Activated naive CD8-positive, alpha-beta T cell (primary cell): ENCODE measurements at regions not wholly inside any gene's neighbourhood (a gene's known extent, or its start where the extent isn't known, plus 50 kb on each side); places are given as distances from the start of the nearest gene placed in this dataset.

Source experiments
- H3K27ac Mint-ChIP-seq: one replicate; pipeline ENCODE4 v1.8.0; 2021; ENCODE audit warnings: mixed read lengths
- H3K27me3 Mint-ChIP-seq: one replicate; pipeline ENCODE4 v1.8.0; 2021; ENCODE audit warnings: mixed read lengths
- H3K36me3 Mint-ChIP-seq: one replicate; pipeline ENCODE4 v1.8.0; 2021; ENCODE audit warnings: mixed read lengths
- H3K4me1 Mint-ChIP-seq: one replicate; pipeline ENCODE4 v1.8.0; 2021; ENCODE audit warnings: low read depth, mixed read lengths
- H3K4me3 Mint-ChIP-seq: one replicate; pipeline ENCODE4 v1.8.0; 2021; ENCODE audit warnings: mild to moderate bottlenecking, mixed read lengths
- H3K9me3 Mint-ChIP-seq: one replicate; pipeline ENCODE4 v1.8.0; 2021; ENCODE audit warnings: low read depth, mixed read lengths

DNA sequence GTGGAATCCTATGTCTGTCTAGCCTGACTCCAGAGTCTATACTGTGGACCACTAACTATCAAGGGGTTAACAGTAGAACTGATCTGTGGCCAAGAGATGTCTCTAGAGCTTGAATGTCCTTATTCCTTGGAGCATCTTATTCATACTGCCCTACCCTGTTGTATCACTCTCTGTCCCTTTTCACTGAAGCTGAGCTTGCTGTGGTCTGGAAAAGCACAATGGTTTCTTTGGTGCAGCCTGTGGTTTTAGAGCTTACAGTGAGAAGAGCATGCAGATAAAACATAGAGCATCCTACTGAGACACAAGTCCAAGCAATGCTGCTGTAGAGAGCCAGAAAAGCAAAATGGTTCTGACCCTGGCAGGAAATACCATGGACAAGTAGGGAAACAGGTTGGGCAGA is 367.0 kb upstream of the ATP2B1 start:
- H3K4me3 Mint-ChIP-seq, result no peak overlapping the region
- no peaks in the 10 kb centered on the region for H3K36me3 Mint-ChIP-seq
- no peaks in the 10 kb centered on the region for H3K9me3 Mint-ChIP-seq
- peaks cover 32% of the 10 kb centered on the region for H3K4me1 Mint-ChIP-seq
- no peak overlapping the region for H3K27ac Mint-ChIP-seq
- H3K27me3 Mint-ChIP-seq, result peaks cover 8% of the 10 kb centered on the region

DNA sequence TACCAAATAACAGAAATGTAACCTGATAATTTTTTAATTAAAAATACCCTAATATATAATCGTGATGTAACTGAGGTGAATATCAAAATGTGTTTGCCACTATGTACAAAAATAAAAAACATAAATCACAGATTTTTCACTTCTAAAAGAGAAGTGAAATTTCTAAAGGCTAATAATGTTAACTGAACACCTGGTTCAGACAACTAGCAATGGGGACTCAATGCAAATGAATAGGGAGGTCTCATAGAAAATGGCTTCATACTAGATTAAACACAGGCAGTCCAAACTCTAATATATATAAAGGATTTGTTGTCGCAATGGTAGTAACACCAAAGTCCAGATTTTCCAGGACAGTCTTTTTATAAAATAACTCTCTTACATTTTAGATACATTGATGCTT is 365.4 kb upstream of the ATP2B1 start:
- Mint-ChIP-seq H3K4me1 (peaks cover 32% of the 10 kb centered on the region), H3K27me3 (peaks cover 12% of the 10 kb centered on the region), H3K9me3 (no peaks in the 10 kb centered on the region), H3K27ac (no peak overlapping the region), H3K36me3 (peaks cover 3% of the 10 kb centered on the region), H3K4me3 (no peak overlapping the region)

DNA sequence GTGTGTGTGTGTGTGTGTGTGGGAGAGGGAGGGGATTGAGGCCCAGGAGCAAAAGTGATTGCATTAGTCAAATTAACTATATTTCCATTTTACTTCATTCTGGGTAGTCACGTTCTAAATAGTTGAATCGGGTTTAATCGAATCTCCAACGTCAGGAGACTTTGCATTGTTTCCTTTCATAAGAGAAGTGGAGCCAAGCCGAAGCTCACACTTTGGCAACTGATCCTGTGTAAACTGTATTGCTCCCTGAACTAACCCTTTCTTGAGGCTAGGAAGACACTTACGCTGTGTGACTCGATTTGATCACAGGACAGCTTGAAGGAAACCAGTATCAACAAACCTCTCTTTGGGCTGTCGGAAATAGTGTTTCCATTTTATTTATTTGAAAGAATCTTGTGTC is 363.4 kb upstream of the ATP2B1 start:
- peaks cover 12% of the 10 kb centered on the region for H3K27me3 Mint-ChIP-seq
- no peak overlapping the region for H3K27ac Mint-ChIP-seq
- H3K4me3 Mint-ChIP-seq, result no peak overlapping the region
- H3K36me3 Mint-ChIP-seq, result peaks cover 3% of the 10 kb centered on the region
- no peaks in the 10 kb centered on the region for H3K9me3 Mint-ChIP-seq
- H3K4me1 Mint-ChIP-seq, result peaks cover 17% of the 10 kb centered on the region

DNA sequence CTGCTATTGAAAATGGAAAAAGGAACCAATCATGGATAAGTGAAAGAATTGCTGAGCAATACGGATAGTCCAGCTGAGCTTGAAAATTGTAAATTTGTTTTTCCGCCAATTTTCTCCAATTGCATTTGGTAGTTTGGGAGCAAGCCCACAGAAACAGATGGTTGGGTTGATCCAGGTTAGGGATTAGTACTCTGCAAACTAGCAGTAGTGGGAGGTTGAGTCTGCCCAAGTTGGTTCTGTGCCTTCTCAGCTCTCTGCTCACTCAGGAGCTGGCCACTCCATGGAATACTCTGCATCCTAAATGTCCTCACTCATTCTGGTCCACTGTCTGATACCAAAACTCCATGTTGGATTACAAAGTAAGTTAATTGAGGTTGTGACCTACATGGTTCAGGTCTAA is 361.1 kb upstream of the ATP2B1 start:
- Mint-ChIP-seq H3K9me3 (no peaks in the 10 kb centered on the region), H3K4me1 (no peaks in the 10 kb centered on the region)

DNA sequence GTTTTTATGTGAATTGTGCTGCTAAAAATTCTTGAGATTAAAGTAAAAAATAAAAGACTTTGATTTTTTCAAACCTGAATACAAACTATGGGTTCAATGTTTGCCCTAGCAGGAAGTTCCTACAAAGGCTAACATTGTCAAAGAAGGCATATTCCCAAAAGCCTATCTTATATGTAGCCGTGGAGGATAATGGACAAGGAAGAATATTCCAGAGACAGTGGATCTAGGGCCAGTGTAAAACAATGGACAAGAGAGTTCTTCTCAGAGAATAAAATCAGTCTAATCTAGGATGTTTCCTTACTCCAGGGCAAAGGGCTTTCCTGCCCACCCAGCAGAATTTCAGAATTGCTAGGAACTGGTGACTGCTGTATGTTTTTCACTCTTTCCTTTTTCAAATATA is 359.2 kb upstream of the ATP2B1 start:
- Mint-ChIP-seq H3K4me1 (no peaks in the 10 kb centered on the region), H3K9me3 (no peaks in the 10 kb centered on the region), H3K27me3 (peaks cover 8% of the 10 kb centered on the region), H3K4me3 (no peak overlapping the region), H3K27ac (no peak overlapping the region), H3K36me3 (peaks cover 3% of the 10 kb centered on the region)

More for the DNA sequence above, 361.1 kb upstream of the ATP2B1 start:
- H3K36me3 Mint-ChIP-seq, result peaks cover 3% of the 10 kb centered on the region
- no peak overlapping the region for H3K27ac Mint-ChIP-seq
- H3K4me3 Mint-ChIP-seq, result no peak overlapping the region
- peaks cover 12% of the 10 kb centered on the region for H3K27me3 Mint-ChIP-seq

DNA sequence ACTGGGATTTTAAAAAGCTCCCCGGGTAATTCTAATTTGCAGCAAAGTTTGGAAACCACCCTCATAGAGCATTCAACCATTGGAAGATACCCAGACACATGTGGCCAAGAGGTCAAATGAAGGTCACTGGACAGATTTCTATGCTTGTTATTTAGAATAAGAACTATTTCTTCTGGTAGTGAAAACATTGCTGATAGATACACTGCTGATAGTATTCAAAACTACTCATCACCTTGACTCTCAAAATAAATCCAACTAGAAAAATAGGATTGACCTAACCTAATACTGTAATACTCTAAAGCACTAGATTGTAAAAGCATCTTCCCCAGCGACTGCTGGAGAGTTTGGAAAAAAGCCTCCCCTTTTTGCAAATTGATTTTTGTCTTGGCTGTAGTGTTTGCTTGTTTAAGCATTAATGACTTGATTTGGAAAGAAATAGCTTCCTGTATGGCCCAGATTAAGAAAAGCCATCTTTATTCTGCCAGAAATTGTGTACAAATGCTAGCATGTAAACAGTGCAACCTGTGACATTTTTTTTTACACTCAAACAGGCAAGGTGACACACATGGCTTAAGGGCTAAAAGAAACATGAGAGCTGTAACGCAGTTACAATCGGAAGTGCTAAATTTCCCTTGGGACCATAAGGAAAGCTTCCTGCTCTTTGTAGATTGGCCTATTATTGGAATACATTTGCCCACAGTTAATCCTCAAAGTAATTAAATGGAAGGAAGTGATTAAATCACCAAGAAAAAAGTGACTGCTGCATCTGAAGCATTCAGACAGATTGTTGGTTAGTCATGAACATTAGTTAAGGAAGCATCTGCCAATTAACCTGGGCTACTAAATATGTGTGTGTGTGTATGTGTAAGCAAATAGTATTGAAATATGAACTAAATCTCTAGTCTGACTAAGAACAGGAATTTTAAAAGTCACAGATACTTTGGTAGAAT is 356.5 kb upstream of the ATP2B1 start:
- Mint-ChIP-seq H3K27ac (no peak overlapping the region), H3K27me3 (no peaks in the 10 kb centered on the region), H3K36me3 (no peaks in the 10 kb centered on the region), H3K9me3 (no peaks in the 10 kb centered on the region), H3K4me1 (no peaks in the 10 kb centered on the region), H3K4me3 (no peak overlapping the region)

DNA sequence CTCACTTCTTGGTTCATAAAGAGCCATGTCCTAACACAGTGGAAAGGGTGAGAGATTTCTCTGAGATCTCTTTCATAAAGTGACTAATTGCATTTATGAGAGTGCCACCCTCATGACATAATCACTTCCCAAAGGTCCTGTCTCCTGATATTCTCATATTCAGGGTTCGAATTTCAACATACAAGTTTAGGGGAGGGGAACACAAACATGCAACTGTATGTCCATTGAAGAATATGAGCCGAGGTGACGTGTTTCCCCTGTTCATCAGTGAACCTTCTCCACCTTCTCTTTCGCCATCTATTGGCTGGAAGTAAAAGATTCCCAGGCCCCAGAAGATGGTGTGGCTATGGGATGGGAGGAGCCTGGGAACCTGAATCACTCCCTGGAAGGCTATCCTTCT is 354.2 kb upstream of the ATP2B1 start:
- H3K4me3 Mint-ChIP-seq, result no peak overlapping the region
- H3K36me3 Mint-ChIP-seq, result no peaks in the 10 kb centered on the region
- H3K27ac Mint-ChIP-seq, result no peak overlapping the region
- H3K9me3 Mint-ChIP-seq, result no peaks in the 10 kb centered on the region
- H3K27me3 Mint-ChIP-seq, result no peaks in the 10 kb centered on the region
- no peaks in the 10 kb centered on the region for H3K4me1 Mint-ChIP-seq

DNA sequence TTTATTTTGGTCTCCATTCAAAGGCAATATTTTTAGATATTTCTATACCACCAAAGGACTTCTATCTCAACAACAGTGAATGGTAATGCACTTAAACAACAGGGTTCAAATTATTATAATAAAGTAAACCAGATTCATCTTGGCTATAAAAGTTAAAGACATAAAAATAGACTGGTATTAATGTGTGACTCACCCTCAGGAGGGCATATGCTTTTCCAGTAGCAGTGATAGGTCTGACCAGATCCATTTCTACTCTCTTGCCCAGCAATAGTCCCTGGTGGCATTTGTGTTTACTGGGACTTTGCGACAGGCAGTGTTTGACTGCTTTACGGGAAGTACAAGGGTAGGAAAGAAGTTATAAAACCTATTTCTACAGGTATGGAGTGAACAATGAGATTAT is 353.2 kb upstream of the ATP2B1 start:
- Mint-ChIP-seq H3K27me3 (no peaks in the 10 kb centered on the region), H3K4me3 (no peak overlapping the region), H3K27ac (no peak overlapping the region), H3K36me3 (no peaks in the 10 kb centered on the region), H3K4me1 (no peaks in the 10 kb centered on the region), H3K9me3 (no peaks in the 10 kb centered on the region)

DNA sequence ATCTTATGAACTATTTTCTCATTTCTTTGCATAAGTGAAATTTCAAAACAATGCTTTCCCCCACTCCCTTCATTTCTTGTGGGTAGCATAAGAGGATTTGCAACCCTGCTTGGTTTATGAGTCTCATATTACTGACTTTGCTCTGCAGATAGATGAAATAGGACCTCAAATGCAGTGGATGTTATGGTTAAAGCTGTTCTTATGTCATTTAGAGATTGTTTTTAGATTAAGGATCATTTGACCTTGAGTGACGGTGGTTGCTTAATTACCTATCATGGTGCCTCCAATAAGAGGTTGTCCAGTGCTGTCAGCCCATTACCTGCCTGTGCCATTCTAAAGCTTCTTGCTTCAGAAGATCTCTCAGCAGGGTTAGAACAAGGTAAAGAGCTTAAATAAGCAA is 351.4 kb upstream of the ATP2B1 start:
- Mint-ChIP-seq H3K36me3 (peaks cover 2% of the 10 kb centered on the region), H3K9me3 (no peaks in the 10 kb centered on the region), H3K27ac (no peak overlapping the region), H3K4me3 (no peak overlapping the region), H3K27me3 (no peaks in the 10 kb centered on the region), H3K4me1 (no peaks in the 10 kb centered on the region)

DNA sequence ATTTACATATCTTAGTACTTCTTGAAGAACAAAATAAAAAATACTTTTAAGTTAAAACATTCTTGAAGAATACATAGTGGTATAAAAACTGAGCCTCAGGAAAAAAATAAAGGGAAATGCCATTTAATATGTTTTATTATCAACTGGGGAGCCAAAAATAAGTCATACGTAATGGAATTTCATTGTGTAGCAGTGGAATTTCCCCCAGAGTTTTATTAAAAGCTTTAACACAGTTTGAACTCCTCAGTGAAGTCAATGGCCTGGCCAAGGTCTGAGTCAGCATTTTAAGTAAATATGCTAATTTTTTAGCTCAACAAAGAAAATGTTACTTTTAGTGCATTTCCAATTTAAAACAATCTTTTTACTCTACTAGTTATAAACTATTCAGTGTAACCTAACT is 350.1 kb upstream of the ATP2B1 start:
- Mint-ChIP-seq H3K27me3 (no peaks in the 10 kb centered on the region), H3K9me3 (no peaks in the 10 kb centered on the region), H3K36me3 (peaks cover 2% of the 10 kb centered on the region), H3K27ac (no peak overlapping the region), H3K4me3 (no peak overlapping the region), H3K4me1 (no peaks in the 10 kb centered on the region)

DNA sequence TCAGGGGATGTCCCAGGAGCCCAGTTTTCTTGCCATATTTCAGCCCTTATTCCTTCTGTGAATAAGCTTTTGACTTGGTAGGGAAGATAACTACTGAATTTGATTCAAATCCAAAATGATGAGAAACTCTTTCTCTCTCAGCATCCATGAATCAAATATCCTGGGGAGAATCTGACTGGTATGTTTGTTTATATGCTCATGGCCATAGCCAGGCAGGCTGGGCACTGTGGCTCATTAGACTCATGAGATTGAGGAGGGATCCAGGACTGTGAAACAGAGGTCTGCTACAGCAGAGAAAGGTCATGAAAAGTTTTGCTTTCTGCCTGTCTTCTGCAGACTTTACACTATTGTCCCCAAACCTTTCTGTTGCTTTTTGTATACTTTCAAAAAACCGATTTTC is 346.4 kb upstream of the ATP2B1 start:
- Mint-ChIP-seq H3K4me1 (no peaks in the 10 kb centered on the region), H3K9me3 (no peaks in the 10 kb centered on the region), H3K36me3 (peaks cover 2% of the 10 kb centered on the region), H3K27me3 (no peaks in the 10 kb centered on the region), H3K27ac (no peak overlapping the region), H3K4me3 (no peak overlapping the region)

DNA sequence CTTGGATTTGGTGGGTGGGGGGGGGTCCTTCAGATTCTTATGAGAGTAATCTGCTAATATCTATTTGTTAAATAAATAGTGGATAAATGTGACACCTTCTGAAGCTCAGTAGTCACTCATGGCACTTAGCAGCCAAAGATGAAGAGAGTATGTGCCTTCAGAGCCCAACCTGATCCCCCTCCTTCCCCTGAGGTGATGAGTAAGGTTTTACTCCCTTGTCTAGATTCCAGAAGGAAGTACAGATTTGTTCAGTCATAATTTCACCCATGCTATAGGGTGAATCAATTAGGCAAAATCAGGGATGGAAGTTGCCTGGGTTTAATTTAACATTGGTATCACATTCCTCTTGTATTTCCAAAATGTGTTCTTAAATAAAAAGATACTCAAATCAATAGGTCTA is 340.3 kb upstream of the ATP2B1 start:
- Mint-ChIP-seq H3K4me1 (no peaks in the 10 kb centered on the region), H3K27ac (no peak overlapping the region), H3K36me3 (no peaks in the 10 kb centered on the region), H3K9me3 (no peaks in the 10 kb centered on the region), H3K27me3 (no peaks in the 10 kb centered on the region), H3K4me3 (no peak overlapping the region)

DNA sequence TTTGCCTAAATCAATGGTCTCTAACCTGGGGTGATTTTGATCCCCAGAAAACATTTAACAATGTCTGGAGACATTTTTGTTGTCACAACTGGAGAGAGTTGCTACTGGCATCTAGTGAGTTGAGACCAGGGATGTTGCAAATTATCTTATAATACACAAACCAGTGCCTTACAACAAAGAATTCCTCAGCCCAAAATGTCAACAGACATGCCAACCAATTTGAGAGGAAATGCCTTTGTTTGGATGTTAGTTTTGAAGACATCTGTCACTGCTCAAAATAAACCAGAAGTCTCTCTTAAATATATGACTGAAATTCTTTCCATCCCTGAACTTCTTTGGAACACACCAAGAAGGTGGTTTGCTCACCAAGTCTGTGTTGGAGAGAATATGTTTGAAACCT is 336.9 kb upstream of the ATP2B1 start:
- Mint-ChIP-seq H3K27me3 (no peaks in the 10 kb centered on the region), H3K9me3 (no peaks in the 10 kb centered on the region)

DNA sequence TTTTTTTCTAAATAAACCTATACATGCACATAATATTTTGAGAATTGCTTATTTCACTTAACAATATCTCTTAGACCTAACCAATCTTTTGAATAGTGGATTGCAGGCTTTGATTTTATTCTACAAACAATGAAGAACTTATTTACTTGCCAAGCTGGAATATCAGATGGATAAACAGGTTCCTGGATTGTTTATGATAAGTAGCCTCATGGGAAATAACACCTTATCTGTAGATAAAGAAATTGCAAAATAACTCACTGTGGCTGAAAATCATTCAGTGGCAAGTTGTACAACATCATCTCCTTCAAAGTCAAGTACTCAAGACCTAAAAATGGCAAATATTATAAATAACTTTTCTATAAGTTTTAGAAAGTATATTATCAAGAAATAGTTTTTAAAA is 335.4 kb upstream of the ATP2B1 start:
- Mint-ChIP-seq H3K27ac (no peak overlapping the region), H3K9me3 (no peaks in the 10 kb centered on the region)

More for the DNA sequence above, 336.9 kb upstream of the ATP2B1 start:
- Mint-ChIP-seq H3K36me3 (no peaks in the 10 kb centered on the region), H3K27ac (no peak overlapping the region), H3K4me1 (peaks cover 5% of the 10 kb centered on the region), H3K4me3 (no peak overlapping the region)

DNA sequence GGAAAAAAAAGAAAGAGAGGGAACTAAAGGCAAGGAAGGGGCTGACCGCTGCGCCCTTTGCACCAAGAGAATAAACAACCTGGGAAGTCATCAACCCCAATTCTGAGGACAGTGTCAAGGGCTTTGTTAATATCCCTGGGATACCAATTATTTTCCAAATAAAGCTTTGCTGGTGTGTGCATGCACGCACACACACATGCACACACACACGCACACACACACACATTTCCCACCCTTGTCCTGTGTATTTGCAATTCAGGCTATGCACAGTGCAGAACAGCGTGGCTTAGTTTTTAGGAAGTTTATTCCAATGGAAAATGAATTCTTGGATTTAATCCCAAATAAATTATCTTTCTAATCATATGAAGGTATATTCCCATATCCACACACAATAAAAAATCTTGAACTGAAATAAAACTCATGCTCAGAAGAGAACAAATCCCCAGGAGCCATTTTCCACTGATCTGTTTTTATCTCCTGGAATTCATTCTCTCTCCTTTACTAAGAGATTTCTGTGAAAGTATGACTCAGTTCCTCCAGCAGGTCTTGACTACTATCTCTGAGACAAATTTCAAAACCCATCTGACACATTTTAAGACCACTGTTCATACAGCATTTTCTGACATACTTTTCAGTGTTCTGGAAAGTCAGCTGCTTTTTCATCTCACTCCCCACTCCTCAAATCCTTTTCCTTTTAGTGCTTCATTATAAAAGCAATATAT is 334.4 kb upstream of the ATP2B1 start:
- H3K9me3 Mint-ChIP-seq, result no peaks in the 10 kb centered on the region
- H3K4me3 Mint-ChIP-seq, result no peak overlapping the region
- H3K4me1 Mint-ChIP-seq, result peaks cover 5% of the 10 kb centered on the region
- peaks cover 1% of the 10 kb centered on the region for H3K27me3 Mint-ChIP-seq
- H3K27ac Mint-ChIP-seq, result no peak overlapping the region
- no peaks in the 10 kb centered on the region for H3K36me3 Mint-ChIP-seq

More for the DNA sequence above, 335.4 kb upstream of the ATP2B1 start:
- Mint-ChIP-seq H3K27me3 (peaks cover 1% of the 10 kb centered on the region), H3K36me3 (no peaks in the 10 kb centered on the region), H3K4me3 (no peak overlapping the region), H3K4me1 (peaks cover 5% of the 10 kb centered on the region)
